Cardiac fibroblast (primary cell): ENCODE measurements at regions not wholly inside any gene's neighbourhood (a gene's known extent, or its start where the extent isn't known, plus 50 kb on each side); places are given as distances from the start of the nearest gene placed in this dataset.

ENCODE experiments used
- DNase-seq, 2 donors: peaks; one replicate each; pipeline versions ENCODE4 v3.0.0 to v3.0.0-alpha.2; 2010; ENCODE audit warnings: low read depth in 2 of 2
- H3K4me3 ChIP-seq, 2 donors: replicated peaks in 1 of 2; 1 replicate in 1 of 2; 2 replicates in 1 of 2; pipeline ENCODE4 v1.5.1; 2011; ENCODE audit warnings: low read depth in 2 of 2, low read length in 2 of 2, mild to moderate bottlenecking in 2 of 2, moderate library complexity in 1 of 2
- TF ChIP-seq, protein P1 (sequence below): IDR thresholded peaks from one replicate; pipeline ENCODE4 v1.5.1; 2011; ENCODE audit warnings: low read depth, mild to moderate bottlenecking, low read length, inconsistent platforms

GRCh38 chr13:83984793-83985192 lies 102.5 kb upstream of the SLITRK1 start:
- DNase-seq, result no peak
- TF ChIP-seq, protein P1, sequence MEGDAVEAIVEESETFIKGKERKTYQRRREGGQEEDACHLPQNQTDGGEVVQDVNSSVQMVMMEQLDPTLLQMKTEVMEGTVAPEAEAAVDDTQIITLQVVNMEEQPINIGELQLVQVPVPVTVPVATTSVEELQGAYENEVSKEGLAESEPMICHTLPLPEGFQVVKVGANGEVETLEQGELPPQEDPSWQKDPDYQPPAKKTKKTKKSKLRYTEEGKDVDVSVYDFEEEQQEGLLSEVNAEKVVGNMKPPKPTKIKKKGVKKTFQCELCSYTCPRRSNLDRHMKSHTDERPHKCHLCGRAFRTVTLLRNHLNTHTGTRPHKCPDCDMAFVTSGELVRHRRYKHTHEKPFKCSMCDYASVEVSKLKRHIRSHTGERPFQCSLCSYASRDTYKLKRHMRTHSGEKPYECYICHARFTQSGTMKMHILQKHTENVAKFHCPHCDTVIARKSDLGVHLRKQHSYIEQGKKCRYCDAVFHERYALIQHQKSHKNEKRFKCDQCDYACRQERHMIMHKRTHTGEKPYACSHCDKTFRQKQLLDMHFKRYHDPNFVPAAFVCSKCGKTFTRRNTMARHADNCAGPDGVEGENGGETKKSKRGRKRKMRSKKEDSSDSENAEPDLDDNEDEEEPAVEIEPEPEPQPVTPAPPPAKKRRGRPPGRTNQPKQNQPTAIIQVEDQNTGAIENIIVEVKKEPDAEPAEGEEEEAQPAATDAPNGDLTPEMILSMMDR, result no peak

GRCh38 chr13:83980331-83980730 lies 98.1 kb upstream of the SLITRK1 start:
- H3K4me3 ChIP-seq, result no peak overlapping the region
- DNase-seq, result no peak
- TF ChIP-seq, protein P1, result no peak

More at GRCh38 chr13:83984793-83985192, 102.5 kb upstream of the SLITRK1 start:
- H3K4me3 ChIP-seq, result no peak overlapping the region

GRCh38 chr13:83975655-83976165 lies 93.4 kb upstream of the SLITRK1 start:
- no peak overlapping the region for H3K4me3 ChIP-seq
- DNase-seq, result no peak
- TF ChIP-seq, protein P1, result no peak

- no peak for DNase-seq
- H3K4me3 ChIP-seq, result no peak overlapping the region
- TF ChIP-seq, protein P1, result no peak
These were observed 76.3 kb upstream of the SLITRK1 start for GRCh38 chr13:83958531-83958930.

DNA sequence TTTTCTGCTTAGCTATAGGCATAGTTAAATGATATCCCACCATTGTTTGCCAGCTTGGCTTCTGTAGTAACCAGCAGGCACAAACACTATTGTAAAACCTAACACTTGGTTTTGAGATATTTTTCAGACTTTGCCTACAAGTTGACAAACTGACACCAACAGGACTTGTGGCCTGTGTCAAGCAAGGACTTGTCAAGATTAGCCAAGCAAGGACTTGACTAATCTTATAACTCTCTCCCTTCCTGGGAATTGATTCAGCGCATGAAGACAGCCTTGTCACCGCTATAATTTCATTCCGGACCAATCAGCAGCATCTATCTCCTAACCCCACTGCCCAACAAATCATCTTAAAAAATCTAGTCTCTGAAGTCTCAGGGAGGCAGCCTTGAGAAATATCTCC lies 72.7 kb upstream of the SLITRK1 start:
- no peak overlapping the region for H3K4me3 ChIP-seq
- DNase-seq, result no peak
- TF ChIP-seq, protein P1, result no peak

DNA sequence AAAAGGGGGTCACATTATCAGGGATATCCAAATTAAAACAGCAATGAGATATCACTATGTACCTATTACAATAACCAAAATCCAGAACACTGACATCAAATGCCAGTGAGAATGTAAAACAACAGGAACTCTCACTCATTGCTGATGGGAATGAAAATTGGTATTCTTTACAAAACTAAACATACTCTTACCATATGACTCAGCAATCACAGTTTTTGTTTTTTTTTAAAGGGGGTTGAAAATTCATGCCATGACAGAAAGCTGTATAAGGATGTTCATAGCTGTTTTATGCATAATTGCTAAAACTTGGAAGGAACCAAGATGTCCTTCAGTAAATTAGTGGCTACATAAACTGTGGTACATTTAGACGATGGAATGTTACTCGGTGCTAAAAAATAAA lies 71.6 kb upstream of the SLITRK1 start:
- DNase-seq, result no peak
- no peak overlapping the region for H3K4me3 ChIP-seq
- TF ChIP-seq, protein P1, result no peak

- H3K4me3 ChIP-seq, result no peak overlapping the region
- DNase-seq, result no peak
- TF ChIP-seq, protein P1, result no peak
These were observed 68.0 kb upstream of the SLITRK1 start for GRCh38 chr13:83950293-83950692.
